Heart left ventricle (tissue), 16 donors: ENCODE measurements at regions not wholly inside any gene's neighbourhood (a gene's known extent, or its start where the extent isn't known, plus 50 kb on each side); places are given as distances from the start of the nearest gene placed in this dataset.
"Not testable (repeated sequence)": the region's sequence is repeated elsewhere in the genome, so short reads cannot be mapped to it uniquely, and the experiment has no call there.

ENCODE experiments used
- ATAC-seq, 4 donors: fragments of 200-7000 bp; cut with Tn5 transposase; one replicate each; pipeline ENCODE4 v1.9.1; 2020 to 2022; ENCODE audit warnings: moderate library complexity in 4 of 4, mild to moderate bottlenecking in 3 of 4, moderate number of reproducible peaks in 1 of 4
- DNase-seq, 5 donors: peaks; one replicate each; pipeline ENCODE4 v3.0.0-alpha.2; 2020
- H3K27ac ChIP-seq, 12 donors: fragments of 200-600 bp; sonication (generic) in 4 of 12; one replicate each; pipeline versions ENCODE4 v1.5.0 to v1.8.0; 2016 to 2022; ENCODE audit warnings: mild to moderate bottlenecking in 2 of 12
- H3K27me3 ChIP-seq, 9 donors: fragments of 200-600 bp; sonication (generic) in 2 of 9; one replicate each; pipeline versions ENCODE4 v1.5.1 to v1.8.0; 2016 to 2022; ENCODE audit warnings: mild to moderate bottlenecking in 3 of 9
- H3K36me3 ChIP-seq, 9 donors: fragments of 200-600 bp; sonication (generic) in 2 of 9; one replicate each; pipeline versions ENCODE4 v1.5.0 to v1.8.0; 2018 to 2022; ENCODE audit warnings: mild to moderate bottlenecking in 2 of 9
- H3K4me1 ChIP-seq, 12 donors: fragments of 200-600 bp; sonication (generic) in 4 of 12; one replicate each; pipeline versions ENCODE4 v1.5.0 to v1.8.0; 2016 to 2022; ENCODE audit warnings: mild to moderate bottlenecking in 3 of 12
- H3K4me3 ChIP-seq, 12 donors: fragments of 200-600 bp; sonication (generic) in 4 of 12; one replicate each; pipeline versions ENCODE4 v1.5.0 to v1.8.0; 2017 to 2022; ENCODE audit warnings: mild to moderate bottlenecking in 9 of 12, moderate library complexity in 4 of 12
- H3K9me3 ChIP-seq, 12 donors: fragments of 200-600 bp; sonication (generic) in 4 of 12; one replicate each; pipeline versions ENCODE4 v1.5.0 to v1.8.0; 2016 to 2022; ENCODE audit warnings: mild to moderate bottlenecking in 1 of 12
- POLR2A ChIP-seq, 2 donors: fragments of 450-650 bp; IDR thresholded peaks; one replicate each; pipeline ENCODE4 v1.6.1; 2017; ENCODE audit warnings: antibody characterized with exemption in 2 of 2, mild to moderate bottlenecking in 2 of 2, moderate library complexity in 2 of 2
- WGBS, 4 donors: extraction: QIAGEN DNeasy Blood & Tissue Kit in 2 of 4; methylation state at CpG; one replicate each; pipeline versions ENCODE4 v1.1.5 to v1.1.7; 2013 to 2018; 5-methylcytosine and 5-hydroxymethylcytosine counted together
- intact Hi-C, 10 donors: fragments of 100-400 bp; cut with DNase I; formaldehyde crosslinking; loops; one replicate each; pipeline versions ENCODE4 v1.11.1 to v1.14.2; 2022
- TF ChIP-seq, protein P1 (sequence below), 12 donors: fragments of 200-600 bp; sonication (generic) in 4 of 12; IDR thresholded peaks; one replicate each; pipeline versions ENCODE4 v1.5.0 to v1.8.0; 2018 to 2022; ENCODE audit warnings: antibody characterized with exemption in 12 of 12, mild to moderate bottlenecking in 5 of 12
- donor health status: ischemic (EF 13 %, LVEDD 7.1; RV severe dilation, severe dysfunction).
- donor health status: healthy with polysubstance abuse.
- donor health status: DM: no; HTN: yes; CAD: no.
- donor health status: DM: no; HTN: no; CAD: no.
- donor health status: ischemic (EF 25% LVEDD 6.9; RV normal size, moderate dysfunction).
- donor health status: ischemic (EF 25% LVEDD 5.7; RV mildly dilated, moderate dysfunction).
- donor health status: healthy.
- donor health status: DM: yes; HTN: yes; CAD: no.
- donor health status: ischemic (EF 35%, LVEDD 5.7; RV mildly dilated, moderate dysfunction).
- donor health status: nonischemic (EF 11% LVEDD 7.7; RV severe dilation, severe dysfunction).
- donor health status: DM: yes; HTN: yes; CAD: no.
- donor health status: PGD.
- donor health status: ischemic (EF 29% LVEDD 5.4; RV normal size, mild dysfunction).
- donor health status: nonischemic (EF 23%, LVEDD 6.1; RV moderate dilation, normal function).

DNA sequence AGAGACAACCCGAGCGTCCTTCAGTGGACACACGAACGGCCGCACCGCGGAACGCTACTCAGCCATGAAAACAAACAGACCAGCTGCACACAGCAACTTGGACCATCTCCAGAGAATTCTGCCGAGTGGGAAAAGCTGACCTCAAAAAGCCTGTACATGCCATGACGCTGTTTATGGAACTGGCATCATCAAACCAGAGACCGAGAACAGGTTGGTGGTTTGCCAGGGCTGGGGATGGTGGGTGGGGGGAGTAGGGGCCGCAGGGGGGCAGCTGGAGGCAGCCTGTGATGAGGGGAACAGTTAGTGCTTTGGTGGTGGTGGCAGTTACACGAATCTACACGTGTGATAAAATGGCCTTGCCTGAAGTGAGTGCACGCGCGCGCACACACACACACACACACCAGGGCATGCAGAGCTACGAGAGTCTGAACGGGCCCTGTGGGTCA is 169.8 kb downstream of the LAT start:
- H3K9me3 ChIP-seq: no peaks in the 10 kb centered on the region
- H3K4me3 ChIP-seq: no peak overlapping the region
- no peak overlapping the region for H3K27ac ChIP-seq
- H3K4me1 ChIP-seq: peaks cover 0 to 30% (median 17%) of the 10 kb centered on the region in 12 donors
- ATAC-seq (peak in 3 of 4 donors; percentile 14 to 31 (median 26)), DNase-seq (peak in 3 of 5 donors; percentile 47 to 64 (median 50))
- TF ChIP-seq, protein P1, sequence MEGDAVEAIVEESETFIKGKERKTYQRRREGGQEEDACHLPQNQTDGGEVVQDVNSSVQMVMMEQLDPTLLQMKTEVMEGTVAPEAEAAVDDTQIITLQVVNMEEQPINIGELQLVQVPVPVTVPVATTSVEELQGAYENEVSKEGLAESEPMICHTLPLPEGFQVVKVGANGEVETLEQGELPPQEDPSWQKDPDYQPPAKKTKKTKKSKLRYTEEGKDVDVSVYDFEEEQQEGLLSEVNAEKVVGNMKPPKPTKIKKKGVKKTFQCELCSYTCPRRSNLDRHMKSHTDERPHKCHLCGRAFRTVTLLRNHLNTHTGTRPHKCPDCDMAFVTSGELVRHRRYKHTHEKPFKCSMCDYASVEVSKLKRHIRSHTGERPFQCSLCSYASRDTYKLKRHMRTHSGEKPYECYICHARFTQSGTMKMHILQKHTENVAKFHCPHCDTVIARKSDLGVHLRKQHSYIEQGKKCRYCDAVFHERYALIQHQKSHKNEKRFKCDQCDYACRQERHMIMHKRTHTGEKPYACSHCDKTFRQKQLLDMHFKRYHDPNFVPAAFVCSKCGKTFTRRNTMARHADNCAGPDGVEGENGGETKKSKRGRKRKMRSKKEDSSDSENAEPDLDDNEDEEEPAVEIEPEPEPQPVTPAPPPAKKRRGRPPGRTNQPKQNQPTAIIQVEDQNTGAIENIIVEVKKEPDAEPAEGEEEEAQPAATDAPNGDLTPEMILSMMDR (IDR thresholded peaks at IDR 0.05): no peak
- TF ChIP-seq POLR2A (IDR thresholded peaks at IDR 0.05): no peak
- no peaks in the 10 kb centered on the region for H3K27me3 ChIP-seq
- intact Hi-C loops: no loop called here
- WGBS, 4 donors: 54 to 58% (median 55%) methylated on average over 19 to 20 of the region's 20 CpGs
- no peaks in the 10 kb centered on the region for H3K36me3 ChIP-seq

DNA sequence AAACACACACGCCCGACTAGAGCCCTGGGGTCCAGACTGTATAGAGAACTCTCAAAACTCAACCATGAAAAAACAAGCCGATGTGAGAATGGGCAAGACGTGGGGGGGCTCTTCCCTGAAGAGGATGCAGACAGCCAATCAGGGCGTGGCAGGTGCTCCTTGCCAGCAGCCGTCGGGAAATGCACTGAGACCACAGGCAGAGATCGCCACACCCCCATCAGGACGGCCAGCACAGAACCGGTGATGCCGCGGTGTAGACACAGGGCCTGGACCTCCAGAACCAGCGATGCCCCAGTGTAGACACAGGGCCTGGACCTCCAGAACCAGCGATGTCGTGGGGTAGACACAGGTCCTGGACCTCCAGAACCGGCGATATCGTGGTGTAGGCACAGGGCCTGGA is 169.2 kb downstream of the LAT start:
- H3K4me3 ChIP-seq: no peak overlapping the region
- TF ChIP-seq, protein P1 (IDR thresholded peaks at IDR 0.05): no peak
- no peak for TF ChIP-seq POLR2A (IDR thresholded peaks at IDR 0.05)
- H3K9me3 ChIP-seq: no peaks in the 10 kb centered on the region
- H3K36me3 ChIP-seq: no peaks in the 10 kb centered on the region
- WGBS, 4 donors: 85 to 89% (median 87%) methylated on average over 18 of the region's 18 CpGs
- H3K27ac ChIP-seq: no peak overlapping the region
- no peak for ATAC-seq
- DNase-seq: peak in 2 of 5 donors; percentile 26 to 41
- H3K4me1 ChIP-seq: peaks cover 0 to 36% (median 17%) of the 10 kb centered on the region in 12 donors
- intact Hi-C loops: no loop called here
- no peaks in the 10 kb centered on the region for H3K27me3 ChIP-seq

DNA sequence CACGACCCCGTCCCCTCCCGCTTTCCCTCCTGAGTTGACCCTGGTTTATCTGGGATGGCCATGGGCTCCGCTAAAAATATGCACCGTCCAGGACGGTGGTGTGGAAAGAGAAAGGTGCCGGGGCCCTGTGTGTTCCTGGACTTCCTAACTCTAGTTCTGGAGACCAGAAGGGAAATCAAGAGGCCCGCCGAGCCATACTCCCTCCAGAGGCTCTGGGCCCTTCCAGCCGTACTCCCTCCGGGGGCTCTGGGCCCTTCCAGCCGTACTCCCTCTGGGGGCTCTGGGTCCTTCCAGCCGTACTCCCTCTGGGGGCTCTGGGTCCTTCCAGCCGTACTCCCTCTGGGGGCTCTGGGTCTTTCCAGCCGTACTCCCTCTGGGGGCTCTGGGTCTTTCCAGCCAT is 168.5 kb downstream of the LAT start:
- H3K4me1 ChIP-seq: peaks cover 0 to 44% (median 17%) of the 10 kb centered on the region in 12 donors
- ATAC-seq, H3K36me3 ChIP-seq, H3K9me3 ChIP-seq, H3K27ac ChIP-seq, H3K27me3 ChIP-seq, H3K4me3 ChIP-seq, intact Hi-C loops: not testable (repeated sequence)
- WGBS, 4 donors: 78 to 86% (median 82%) methylated on average over 12 to 15 of the region's 15 CpGs
- peak in 2 of 5 donors; percentile 10 to 67 for DNase-seq

DNA sequence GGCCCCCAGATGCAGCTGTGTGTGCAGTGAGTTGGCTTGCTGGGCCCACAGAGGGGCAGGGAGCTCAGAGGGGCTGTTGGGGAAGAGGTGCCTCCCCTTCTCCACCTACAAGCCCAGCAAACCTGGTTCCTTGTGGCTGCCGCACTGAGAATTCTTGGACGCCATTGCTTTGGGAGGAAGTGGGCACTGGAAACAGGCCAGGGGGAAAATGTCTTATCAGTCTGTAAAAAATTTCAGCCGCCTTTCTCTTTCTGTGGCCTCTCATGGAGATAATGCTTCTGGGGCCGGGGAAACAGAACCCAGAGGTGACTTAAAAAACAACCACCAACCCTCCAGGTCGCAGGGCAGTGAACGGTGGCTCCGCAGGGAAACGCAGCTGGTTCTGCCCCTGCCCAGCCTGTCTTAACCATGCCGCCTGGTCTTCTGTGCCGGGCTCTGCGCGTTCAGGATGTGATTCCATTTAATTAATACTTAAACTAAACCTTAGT is 167.7 kb downstream of the LAT start:
- 79 to 92% (median 85%) methylated on average over 12 of the region's 12 CpGs for WGBS, 4 donors
- intact Hi-C loops, H3K9me3 ChIP-seq, H3K4me3 ChIP-seq, H3K27me3 ChIP-seq, H3K36me3 ChIP-seq, ATAC-seq, H3K27ac ChIP-seq: not testable (repeated sequence)
- H3K4me1 ChIP-seq: peaks cover 0 to 40% (median 13%) of the 10 kb centered on the region in 12 donors
- peak in 2 of 5 donors; percentile 24 to 35 for DNase-seq

DNA sequence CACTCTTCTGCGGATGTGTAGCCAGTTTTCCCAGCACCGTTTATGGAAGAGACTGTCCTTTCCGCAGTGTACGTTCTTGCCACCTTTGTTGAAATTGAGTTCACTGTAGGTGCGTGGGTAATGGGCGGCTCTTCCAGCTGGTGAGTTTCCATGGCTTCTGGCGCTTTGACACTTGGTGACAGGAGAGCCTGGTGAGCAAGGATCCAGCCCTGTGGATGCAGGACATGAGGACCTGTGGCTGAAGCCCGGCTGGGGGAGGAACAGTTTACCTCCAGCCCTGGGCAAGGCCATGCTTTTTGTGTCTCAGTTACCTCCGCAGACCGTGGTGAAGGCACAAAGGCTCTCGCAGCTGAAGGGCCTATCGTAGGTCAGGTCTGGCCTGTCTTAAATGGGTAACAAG is 166.5 kb downstream of the LAT start:
- no peaks in the 10 kb centered on the region for H3K9me3 ChIP-seq
- TF ChIP-seq, protein P1 (IDR thresholded peaks at IDR 0.05): no peak
- no peak for TF ChIP-seq POLR2A (IDR thresholded peaks at IDR 0.05)
- intact Hi-C loops: no loop called here
- DNase-seq: peak in 1 of 5 donors; percentile 53
- H3K27ac ChIP-seq: no peak overlapping the region
- no peak for ATAC-seq
- H3K36me3 ChIP-seq: no peaks in the 10 kb centered on the region
- H3K4me3 ChIP-seq: no peak overlapping the region
- H3K27me3 ChIP-seq: no peaks in the 10 kb centered on the region
- peaks cover 0 to 29% (median 1%) of the 10 kb centered on the region in 12 donors for H3K4me1 ChIP-seq
- WGBS, 4 donors: 96 to 100% (median 97%) methylated on average over 11 to 12 of the region's 12 CpGs

DNA sequence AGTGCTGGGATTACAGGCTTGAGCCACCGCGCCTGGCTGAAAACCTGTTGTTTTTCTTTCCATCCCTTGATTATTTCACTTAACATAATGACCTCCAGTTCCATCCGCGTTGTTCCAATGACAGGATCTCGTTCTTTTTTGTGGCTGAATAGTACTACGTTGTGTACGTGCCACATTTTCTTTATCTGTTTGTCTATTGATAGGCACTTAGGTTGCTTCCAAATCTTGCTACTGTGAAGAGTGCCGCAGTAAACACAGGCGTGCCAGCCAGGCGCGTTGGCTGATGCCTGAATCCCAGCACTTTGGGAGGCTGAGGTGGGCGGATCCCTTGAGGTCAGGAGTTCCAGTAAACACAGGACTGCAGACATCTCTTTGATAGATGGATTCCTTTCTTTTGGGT is 165.1 kb downstream of the LAT start:
- H3K4me3 ChIP-seq, intact Hi-C loops, H3K36me3 ChIP-seq, H3K27me3 ChIP-seq, ATAC-seq, H3K9me3 ChIP-seq: not testable (repeated sequence)
- H3K27ac ChIP-seq: peak overlapping the region in 1 of 12 donors; percentile 69
- H3K4me1 ChIP-seq: peaks cover 0 to 27% (median 0%) of the 10 kb centered on the region in 12 donors
- DNase-seq: peak in 1 of 5 donors; percentile 18
- 87 to 91% (median 90%) methylated on average over 12 of the region's 12 CpGs for WGBS, 4 donors
